Upper lobe of right lung (tissue), 1 donor: ENCODE measurements at regions not wholly inside any gene's neighbourhood (a gene's known extent, or its start where the extent isn't known, plus 50 kb on each side); places are given as distances from the start of the nearest gene placed in this dataset.

Experiments
- ATAC-seq: fragments of 200-7000 bp; cut with Tn5 transposase; one replicate; pipeline ENCODE4 v1.9.1; 2020; ENCODE audit warnings: mild to moderate bottlenecking, moderate library complexity
- DNase-seq: peaks from one replicate; pipeline ENCODE4 v3.0.0-alpha.2; 2020
- H3K27ac ChIP-seq: fragments of 200-600 bp; one replicate; pipeline ENCODE4 v1.8.0; 2022
- H3K27me3 ChIP-seq: fragments of 200-600 bp; one replicate; pipeline ENCODE4 v1.8.0; 2022; ENCODE audit warnings: mild to moderate bottlenecking
- H3K36me3 ChIP-seq: fragments of 200-600 bp; one replicate; pipeline ENCODE4 v1.8.0; 2022
- H3K4me1 ChIP-seq: fragments of 200-600 bp; one replicate; pipeline ENCODE4 v1.8.0; 2022
- H3K4me3 ChIP-seq: fragments of 200-600 bp; one replicate; pipeline ENCODE4 v1.8.0; 2022; ENCODE audit warnings: mild to moderate bottlenecking
- H3K9me3 ChIP-seq: fragments of 200-600 bp; one replicate; pipeline ENCODE4 v1.8.0; 2022
- intact Hi-C: fragments of 100-400 bp; cut with DNase I; formaldehyde crosslinking; loops from one replicate; pipeline ENCODE4 v1.11.0; 2022
- TF ChIP-seq, protein P1 (sequence below): fragments of 200-600 bp; IDR thresholded peaks from one replicate; pipeline ENCODE4 v1.8.0; 2022; ENCODE audit warnings: antibody characterized with exemption
- donor health status: DM: no; HTN: yes; CAD: no; lungs with severe emphysema.

DNA sequence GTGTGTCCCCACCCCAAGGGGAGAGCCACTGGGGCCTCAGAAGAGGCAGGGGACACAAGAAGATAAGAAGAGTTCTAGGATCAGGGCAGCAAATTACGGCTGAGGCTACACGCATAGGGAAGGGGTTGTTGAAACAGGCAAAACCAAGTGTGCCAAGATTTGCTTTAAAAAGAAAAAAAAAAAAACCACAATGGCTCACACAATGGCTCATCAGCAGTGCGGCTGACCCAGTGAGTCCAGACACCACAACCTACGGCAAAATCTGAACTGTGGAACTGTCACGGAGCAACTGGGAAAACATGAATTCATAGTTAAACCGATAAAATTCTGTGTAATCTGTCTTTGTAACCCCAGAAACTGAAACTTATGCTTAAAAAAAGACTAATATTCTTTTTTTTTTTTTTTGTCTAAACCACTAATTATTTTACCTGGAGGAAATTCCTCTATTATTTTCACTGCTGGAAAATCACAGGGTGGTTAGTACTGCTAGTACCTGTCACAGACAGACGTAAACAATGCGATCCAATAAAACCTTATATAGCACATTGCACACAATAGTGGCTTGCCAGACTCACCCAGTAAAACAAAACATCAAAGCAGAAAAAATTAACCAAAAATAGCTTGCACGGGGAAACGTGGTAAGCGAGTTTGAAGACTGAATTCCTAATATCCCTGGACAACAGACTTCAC lies 325.4 kb upstream of the TSHZ3 start:
- no peaks in the 10 kb centered on the region for H3K36me3 ChIP-seq
- no peaks in the 10 kb centered on the region for H3K27me3 ChIP-seq
- H3K4me1 ChIP-seq, result no peaks in the 10 kb centered on the region
- DNase-seq (no peak), ATAC-seq (no peak)
- no peak overlapping the region for H3K27ac ChIP-seq
- intact Hi-C loops, result no loop called here
- no peaks in the 10 kb centered on the region for H3K9me3 ChIP-seq
- TF ChIP-seq, protein P1, sequence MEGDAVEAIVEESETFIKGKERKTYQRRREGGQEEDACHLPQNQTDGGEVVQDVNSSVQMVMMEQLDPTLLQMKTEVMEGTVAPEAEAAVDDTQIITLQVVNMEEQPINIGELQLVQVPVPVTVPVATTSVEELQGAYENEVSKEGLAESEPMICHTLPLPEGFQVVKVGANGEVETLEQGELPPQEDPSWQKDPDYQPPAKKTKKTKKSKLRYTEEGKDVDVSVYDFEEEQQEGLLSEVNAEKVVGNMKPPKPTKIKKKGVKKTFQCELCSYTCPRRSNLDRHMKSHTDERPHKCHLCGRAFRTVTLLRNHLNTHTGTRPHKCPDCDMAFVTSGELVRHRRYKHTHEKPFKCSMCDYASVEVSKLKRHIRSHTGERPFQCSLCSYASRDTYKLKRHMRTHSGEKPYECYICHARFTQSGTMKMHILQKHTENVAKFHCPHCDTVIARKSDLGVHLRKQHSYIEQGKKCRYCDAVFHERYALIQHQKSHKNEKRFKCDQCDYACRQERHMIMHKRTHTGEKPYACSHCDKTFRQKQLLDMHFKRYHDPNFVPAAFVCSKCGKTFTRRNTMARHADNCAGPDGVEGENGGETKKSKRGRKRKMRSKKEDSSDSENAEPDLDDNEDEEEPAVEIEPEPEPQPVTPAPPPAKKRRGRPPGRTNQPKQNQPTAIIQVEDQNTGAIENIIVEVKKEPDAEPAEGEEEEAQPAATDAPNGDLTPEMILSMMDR, result no peak
- H3K4me3 ChIP-seq, result no peak overlapping the region

DNA sequence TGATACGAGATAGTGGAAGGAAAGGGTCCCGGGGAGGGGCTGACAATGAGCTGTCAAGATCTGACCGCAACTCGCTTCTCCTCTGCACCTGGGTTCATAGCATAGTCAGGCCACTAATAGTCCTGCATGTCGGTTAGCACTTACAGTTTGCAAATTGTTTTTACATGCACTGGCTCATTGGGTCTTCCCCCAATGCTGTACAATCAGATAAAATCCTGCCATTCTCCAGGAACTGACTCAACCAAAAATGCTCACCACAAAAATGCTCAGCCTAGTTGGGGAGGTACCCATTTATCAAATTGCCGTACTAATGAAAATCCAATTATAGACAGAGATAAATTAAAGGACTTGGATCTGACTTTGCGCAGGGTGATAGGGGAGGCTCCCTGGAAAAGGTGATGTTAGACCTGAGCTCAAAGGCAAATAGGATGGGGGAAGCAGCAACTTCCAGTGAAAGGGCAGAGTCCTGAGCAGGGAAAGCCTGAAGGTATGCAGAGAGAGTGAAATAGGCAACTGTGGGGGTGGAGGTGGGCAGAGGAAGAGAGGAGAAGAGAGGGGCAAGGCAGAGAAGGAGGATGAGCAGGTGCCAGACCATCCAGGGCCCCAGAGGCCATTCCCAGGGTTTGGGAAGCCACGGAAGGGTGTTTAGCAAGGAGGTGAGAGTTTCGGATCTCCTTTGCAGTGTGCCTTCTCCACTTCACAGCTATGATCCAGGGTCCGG lies 326.1 kb upstream of the TSHZ3 start:
- Histone ChIP-seq H3K4me3 (no peak overlapping the region), H3K27me3 (no peaks in the 10 kb centered on the region)

DNA sequence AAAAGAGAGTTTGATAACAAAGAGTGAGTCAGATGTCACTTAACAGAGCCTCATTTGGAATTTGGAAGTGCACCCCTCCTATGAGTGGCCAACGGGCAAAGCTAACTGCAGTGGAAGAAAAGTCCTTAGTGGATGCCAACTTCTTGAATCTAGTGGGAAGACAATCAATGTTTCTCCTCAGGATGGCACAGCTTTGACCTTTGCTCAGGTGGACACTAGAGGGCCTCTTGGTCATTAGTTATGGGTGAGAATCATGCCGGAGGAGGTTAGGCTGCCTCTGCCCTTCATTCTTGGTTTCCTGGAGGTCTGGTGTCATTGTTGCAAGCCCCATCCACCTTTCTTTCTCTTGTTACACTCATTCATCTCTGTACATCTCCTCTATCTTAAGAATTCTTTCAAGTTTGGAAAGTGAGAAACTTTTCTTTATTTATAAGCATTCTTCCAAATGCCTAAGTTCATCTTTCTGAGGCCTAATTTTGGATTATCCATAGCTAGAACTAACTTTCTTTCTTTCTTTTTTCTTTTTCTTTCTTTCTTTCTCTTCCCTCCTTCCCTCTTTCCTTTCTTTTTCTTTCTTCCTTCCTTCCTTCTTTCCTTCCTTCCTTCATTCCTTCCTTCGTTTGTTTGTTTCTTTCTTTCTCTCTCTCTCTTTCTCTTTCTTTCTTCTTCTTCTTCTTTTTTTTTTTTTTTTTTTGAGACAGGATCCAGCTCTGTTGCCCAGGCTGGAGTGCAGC lies 327.2 kb upstream of the TSHZ3 start:
- H3K36me3 ChIP-seq, result no peaks in the 10 kb centered on the region
- no peaks in the 10 kb centered on the region for H3K9me3 ChIP-seq
- ATAC-seq (peak; percentile 75), DNase-seq (no peak)
- H3K27ac ChIP-seq, result no peak overlapping the region
- no peaks in the 10 kb centered on the region for H3K27me3 ChIP-seq
- intact Hi-C loops, result no loop called here
- TF ChIP-seq, protein P1, result peak; percentile 46
- H3K4me3 ChIP-seq, result no peak overlapping the region
- H3K4me1 ChIP-seq, result no peaks in the 10 kb centered on the region

More for the DNA sequence above, 326.1 kb upstream of the TSHZ3 start:
- TF ChIP-seq, protein P1, result no peak
- ATAC-seq (no peak), DNase-seq (no peak)
- Histone ChIP-seq H3K27ac (no peak overlapping the region), H3K36me3 (no peaks in the 10 kb centered on the region), H3K4me1 (no peaks in the 10 kb centered on the region), H3K9me3 (no peaks in the 10 kb centered on the region)
- intact Hi-C loops, result no loop called here

DNA sequence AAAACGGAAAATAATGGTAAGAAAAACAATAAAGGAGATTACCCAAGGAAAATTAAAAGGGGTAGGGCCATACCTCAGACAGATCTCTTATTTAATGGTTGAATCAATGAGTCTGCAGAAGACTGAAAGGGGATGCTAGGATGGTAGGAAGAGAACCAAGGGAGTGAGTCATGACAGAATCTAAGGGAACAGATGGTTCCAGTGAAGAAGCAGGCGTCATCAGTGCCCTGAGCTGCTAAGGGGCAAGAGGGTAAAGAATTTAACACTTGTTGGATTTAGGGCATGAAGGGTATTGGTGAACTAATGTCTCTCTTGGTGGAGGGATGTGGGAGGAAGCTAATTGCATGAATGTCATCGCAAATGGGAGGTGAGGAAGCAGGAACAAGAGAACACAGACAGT lies 329.2 kb upstream of the TSHZ3 start:
- no peak overlapping the region for H3K27ac ChIP-seq
- H3K27me3 ChIP-seq, result no peaks in the 10 kb centered on the region
- TF ChIP-seq, protein P1, result no peak
- intact Hi-C loops, result no loop called here
- no peak for DNase-seq
- H3K9me3 ChIP-seq, result no peaks in the 10 kb centered on the region
- no peaks in the 10 kb centered on the region for H3K36me3 ChIP-seq
- ATAC-seq, result no peak
- no peak overlapping the region for H3K4me3 ChIP-seq
- H3K4me1 ChIP-seq, result no peaks in the 10 kb centered on the region

DNA sequence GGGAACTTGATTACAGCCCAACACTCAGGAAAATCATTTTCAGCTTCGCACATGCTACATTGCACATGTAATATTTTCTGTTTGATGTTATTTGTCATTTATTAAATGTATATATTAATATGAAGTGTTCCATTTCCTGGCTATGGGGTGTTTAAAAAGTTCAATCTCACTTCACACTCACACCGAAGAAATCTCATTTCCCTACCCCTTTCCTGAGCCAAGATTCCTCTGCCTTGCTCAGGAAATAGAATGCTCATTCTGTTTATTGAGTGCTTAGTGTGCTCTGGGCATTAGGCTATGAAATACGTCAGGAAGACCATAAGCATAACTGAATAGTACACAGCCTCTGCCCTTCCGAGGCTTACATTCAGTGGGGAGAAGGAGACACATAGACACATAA lies 331.9 kb upstream of the TSHZ3 start:
- H3K36me3 ChIP-seq, result no peaks in the 10 kb centered on the region
- no peaks in the 10 kb centered on the region for H3K9me3 ChIP-seq
- H3K27ac ChIP-seq, result no peak overlapping the region
- H3K4me3 ChIP-seq, result no peak overlapping the region
- H3K27me3 ChIP-seq, result no peaks in the 10 kb centered on the region
- TF ChIP-seq, protein P1, result no peak
- intact Hi-C loops, result no loop called here
- H3K4me1 ChIP-seq, result no peaks in the 10 kb centered on the region
- no peak for ATAC-seq
- DNase-seq, result no peak
